Stimulated activated CD4-positive, alpha-beta T cell treated with anti-CD3 and anti-CD28 coated beads, Interleukin-1b, Interleukin-23, amount 100 ng/mL, for 48 hours (primary cell): ENCODE measurements at regions not wholly inside any gene's neighbourhood (a gene's known extent, or its start where the extent isn't known, plus 50 kb on each side); places are given as distances from the start of the nearest gene placed in this dataset.
"Not testable (repeated sequence)": the region's sequence is repeated elsewhere in the genome, so short reads cannot be mapped to it uniquely, and the experiment has no call there.

Experiments
- DNase-seq: peaks from one replicate; pipeline ENCODE4 v3.0.0-alpha.2; 2020

GRCh38 chr16:7791028-7791590 lies 458.5 kb downstream of the RBFOX1 start:
- DNase-seq: no peak

- DNase-seq: no peak
These were observed 442.4 kb downstream of the RBFOX1 start for GRCh38 chr16:7775072-7775488.

GRCh38 chr16:7772722-7773121 lies 440.1 kb downstream of the RBFOX1 start:
- DNase-seq: no peak

GRCh38 chr16:7769091-7769490 lies 436.4 kb downstream of the RBFOX1 start:
- DNase-seq: not testable (repeated sequence)

- DNase-seq: no peak
These were observed 432.5 kb downstream of the RBFOX1 start for GRCh38 chr16:7765079-7765550.

- DNase-seq: no peak
These were observed 430.5 kb downstream of the RBFOX1 start for GRCh38 chr16:7763111-7763510.
